Sigmoid colon (tissue), 4 donors: ENCODE measurements at regions not wholly inside any gene's neighbourhood (a gene's known extent, or its start where the extent isn't known, plus 50 kb on each side); places are given as distances from the start of the nearest gene placed in this dataset.

Experiments
- EP300 ChIP-seq, 4 donors: sonication (generic); formaldehyde crosslinking; IDR thresholded peaks; one replicate each; pipeline ENCODE4 v1.6.1; 2017; ENCODE audit warnings: antibody characterized with exemption in 4 of 4
- POLR2A ChIP-seq, 2 donors: fragments of 450-650 bp; IDR thresholded peaks; one replicate each; pipeline ENCODE4 v1.6.1; 2016; ENCODE audit warnings: antibody characterized with exemption in 2 of 2, mild to moderate bottlenecking in 2 of 2, moderate library complexity in 2 of 2

- TF ChIP-seq EP300 (IDR thresholded peaks at IDR 0.05) = no peak
- no peak for TF ChIP-seq POLR2A (IDR thresholded peaks at IDR 0.05)
These were observed 311.3 kb upstream of the ZMIZ1 start for GRCh38 chr10:78757344-78757925.
